GM19397 (cell line): ENCODE measurements at regions not wholly inside any gene's neighbourhood (a gene's known extent, or its start where the extent isn't known, plus 50 kb on each side); places are given as distances from the start of the nearest gene placed in this dataset.
"Not testable (repeated sequence)": the region's sequence is repeated elsewhere in the genome, so short reads cannot be mapped to it uniquely, and the experiment has no call there.

Source experiments
- ATAC-seq: cut with Tn5 transposase; IDR thresholded peaks from one replicate; pipeline ENCODE4 v1.9.1; 2021; ENCODE audit warnings: mild to moderate bottlenecking, moderate library complexity; ENCODE audit not compliant: unreplicated experiment

GRCh38 chr6:78639111-78640110 lies 227.9 kb upstream of the IRAK1BP1 start:
- no peak for ATAC-seq

GRCh38 chr6:78643976-78644375 lies 223.4 kb upstream of the IRAK1BP1 start:
- not testable (repeated sequence) for ATAC-seq

DNA sequence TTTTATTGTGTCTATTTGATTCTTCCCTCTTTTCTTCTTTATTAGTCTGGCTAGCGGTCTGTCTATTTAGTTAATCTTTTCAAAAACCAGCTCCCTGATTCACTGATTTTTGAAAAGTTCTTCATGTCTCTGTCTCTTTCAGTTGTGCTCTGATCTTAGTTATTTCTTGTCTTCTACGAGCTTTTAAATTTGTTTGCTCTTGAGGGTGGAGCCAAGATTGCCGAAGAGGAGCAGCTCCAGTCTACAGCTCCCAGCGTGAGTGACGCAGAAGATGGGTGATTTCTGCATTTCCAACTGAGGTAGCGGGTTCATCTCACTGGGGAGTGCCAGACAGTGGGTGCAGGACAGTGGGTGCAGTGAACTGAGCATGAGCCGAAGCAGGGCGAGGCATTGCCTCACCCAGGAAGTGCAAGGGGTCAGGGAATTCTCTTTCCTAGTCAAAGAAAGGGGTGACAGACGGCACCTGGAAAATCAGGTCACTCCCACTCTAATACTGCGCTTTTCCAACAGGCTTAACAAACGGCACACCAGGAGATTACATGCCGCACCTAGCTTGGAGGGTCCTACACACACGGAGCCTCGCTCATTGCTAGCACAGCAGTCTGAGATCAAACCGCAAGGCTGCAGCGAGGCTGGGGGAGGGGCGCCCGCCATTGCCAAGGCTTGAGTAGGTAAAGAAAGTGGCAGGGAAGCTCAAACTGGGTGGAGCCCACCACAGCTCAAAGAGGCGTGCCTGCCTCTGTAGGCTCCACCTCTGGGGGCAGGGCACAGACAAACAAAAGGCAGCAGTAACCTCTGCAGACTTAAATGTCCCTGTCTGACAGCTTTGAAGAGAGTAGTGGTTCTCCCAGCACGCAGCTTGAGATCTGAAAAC lies 220.6 kb upstream of the IRAK1BP1 start:
- ATAC-seq: not testable (repeated sequence)

- not testable (repeated sequence) for ATAC-seq
These were observed 201.5 kb upstream of the IRAK1BP1 start for GRCh38 chr6:78665819-78666218.

- no peak for ATAC-seq
These were observed 200.6 kb upstream of the IRAK1BP1 start for GRCh38 chr6:78666764-78667163.

- ATAC-seq: no peak
These were observed 197.2 kb upstream of the IRAK1BP1 start for GRCh38 chr6:78670156-78670555.

GRCh38 chr6:78670802-78671201 lies 196.5 kb upstream of the IRAK1BP1 start:
- ATAC-seq: no peak

DNA sequence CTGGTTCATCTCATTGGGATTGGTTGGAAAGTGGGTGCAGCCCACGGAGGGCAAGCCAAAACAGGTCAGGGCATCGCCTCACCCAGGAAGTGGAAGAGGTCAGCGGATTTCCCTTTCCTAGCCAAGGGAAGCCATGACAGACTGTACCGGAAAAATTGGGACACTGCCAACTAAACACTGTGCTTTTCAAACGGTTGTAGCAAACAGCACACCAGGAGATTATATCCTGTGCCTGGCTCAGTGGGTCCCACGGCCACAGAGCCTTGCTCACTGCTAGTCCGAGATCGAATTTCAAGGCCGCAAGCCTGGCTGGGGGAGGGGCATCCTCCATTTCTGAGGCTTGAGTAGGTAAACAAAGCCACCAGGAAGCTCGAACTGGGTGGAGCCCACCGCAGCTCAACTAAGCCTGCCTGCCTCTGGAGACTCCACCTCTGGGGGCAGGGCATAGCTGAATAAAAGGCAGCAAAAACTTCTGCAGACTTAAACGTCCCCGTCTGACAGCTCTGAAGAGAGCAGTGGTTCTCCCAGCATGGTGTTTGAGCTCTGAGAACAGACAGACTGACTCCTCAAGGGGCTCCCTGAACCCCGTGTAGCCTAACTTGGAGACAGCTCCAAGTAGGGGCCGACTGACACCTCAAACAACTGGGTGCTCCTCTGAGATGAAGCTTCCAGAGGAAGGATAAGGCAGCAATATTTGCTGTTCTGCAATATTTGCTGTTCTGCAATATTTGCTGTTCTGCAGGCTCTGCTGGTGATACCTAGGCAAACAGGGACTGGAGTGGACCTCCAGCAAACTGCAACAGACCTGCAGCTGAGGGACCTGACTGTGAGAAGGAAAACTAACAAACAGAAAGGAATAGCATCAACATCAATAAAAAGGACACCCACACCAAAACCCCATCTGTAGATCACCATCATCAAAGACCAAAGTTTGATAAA lies 191.0 kb upstream of the IRAK1BP1 start:
- not testable (repeated sequence) for ATAC-seq

DNA sequence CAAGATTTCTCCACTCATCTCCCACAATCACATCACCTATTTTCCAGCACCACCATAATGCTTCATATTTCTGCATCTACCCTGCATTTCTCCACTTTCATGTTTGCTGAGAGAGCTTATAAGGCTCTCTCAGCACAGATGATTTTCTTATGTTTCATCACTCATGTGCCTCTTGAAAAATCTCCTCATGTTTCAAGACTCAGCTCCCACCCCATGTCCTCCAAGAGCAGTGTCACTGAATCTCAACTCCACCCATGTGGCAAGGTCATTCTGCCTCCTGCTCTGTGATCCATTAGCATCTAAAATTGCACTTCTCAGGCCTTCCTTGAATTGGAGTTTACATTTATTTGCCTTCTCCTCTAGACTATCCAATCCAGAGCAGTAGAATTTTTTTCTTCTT lies 178.7 kb upstream of the IRAK1BP1 start:
- no peak for ATAC-seq

DNA sequence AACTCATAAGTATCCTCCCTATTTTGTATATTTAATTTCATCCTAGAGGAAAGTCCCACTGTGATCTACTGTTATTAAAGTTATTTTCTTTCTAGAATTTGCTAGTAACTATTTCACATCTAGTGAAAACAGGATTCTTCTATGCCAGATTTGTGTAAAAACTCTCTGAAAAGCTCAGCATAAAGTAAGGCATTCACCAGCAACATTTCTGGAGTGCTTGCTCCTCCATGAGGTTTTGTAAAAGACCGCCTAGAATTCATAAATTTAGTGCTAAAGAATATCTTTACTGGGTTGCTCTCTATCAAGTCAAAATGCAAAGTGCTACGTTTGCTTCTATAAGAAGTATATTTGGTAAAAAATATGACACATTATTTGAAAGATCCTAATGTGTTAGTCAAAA lies 173.5 kb upstream of the IRAK1BP1 start:
- ATAC-seq: no peak

DNA sequence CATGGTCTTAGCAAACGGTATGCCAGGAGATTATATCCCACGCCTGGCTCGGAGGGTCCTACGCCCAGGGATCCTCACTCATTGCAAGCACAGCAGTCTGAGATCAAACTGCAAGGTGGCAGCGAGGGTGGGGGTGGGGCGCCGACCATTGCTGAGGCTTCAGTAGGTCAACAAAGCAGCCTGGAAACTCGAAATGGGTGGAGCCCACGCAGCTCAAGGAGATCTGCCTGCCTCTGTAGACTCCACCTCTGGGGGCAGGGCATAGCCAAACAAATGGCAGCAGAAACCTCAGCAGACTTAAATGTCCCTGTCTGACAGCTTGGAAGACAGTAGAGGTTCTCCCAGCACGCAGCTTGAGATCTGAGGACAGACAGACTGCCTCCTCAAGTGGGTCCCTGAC lies 172.7 kb upstream of the IRAK1BP1 start:
- not testable (repeated sequence) for ATAC-seq

- no peak for ATAC-seq
These were observed 166.4 kb upstream of the IRAK1BP1 start for GRCh38 chr6:78700991-78701390.

DNA sequence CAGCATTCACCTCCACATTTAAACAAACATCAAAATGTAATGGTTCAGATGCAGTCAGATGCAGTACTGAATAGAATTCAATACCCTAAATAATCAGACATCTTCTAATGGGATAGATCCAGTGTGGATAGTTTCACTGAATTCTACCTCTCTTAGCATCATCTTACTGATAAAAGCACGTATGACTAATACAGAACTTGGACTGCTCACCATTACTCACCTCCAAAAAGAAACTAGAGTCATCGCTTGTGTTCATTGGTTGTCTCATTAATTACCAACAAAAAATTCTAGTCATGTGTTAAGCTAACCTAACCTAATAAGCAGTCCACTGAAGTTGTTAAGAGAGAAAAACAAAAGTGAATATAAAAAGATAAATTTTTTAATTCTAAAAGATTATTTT lies 165.9 kb upstream of the IRAK1BP1 start:
- ATAC-seq: no peak

DNA sequence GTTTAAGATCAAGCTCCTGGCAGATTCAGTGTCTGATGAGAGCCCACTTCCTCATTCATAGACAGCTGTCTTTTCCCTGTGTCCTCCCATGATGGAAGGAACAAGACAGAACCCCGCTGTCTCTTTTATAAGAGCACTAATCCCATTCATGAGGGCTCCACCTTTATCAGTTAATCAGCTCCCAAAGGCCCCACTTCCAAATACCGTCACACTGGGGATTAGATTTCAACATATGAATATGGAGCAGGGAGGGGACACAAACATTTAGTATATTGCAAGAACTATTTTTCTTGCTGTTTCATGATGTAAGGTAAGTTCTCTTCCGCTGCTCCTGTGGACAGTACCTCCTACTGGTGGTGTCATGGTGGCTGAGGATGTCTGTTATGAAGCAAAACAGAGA lies 158.3 kb upstream of the IRAK1BP1 start:
- no peak for ATAC-seq

DNA sequence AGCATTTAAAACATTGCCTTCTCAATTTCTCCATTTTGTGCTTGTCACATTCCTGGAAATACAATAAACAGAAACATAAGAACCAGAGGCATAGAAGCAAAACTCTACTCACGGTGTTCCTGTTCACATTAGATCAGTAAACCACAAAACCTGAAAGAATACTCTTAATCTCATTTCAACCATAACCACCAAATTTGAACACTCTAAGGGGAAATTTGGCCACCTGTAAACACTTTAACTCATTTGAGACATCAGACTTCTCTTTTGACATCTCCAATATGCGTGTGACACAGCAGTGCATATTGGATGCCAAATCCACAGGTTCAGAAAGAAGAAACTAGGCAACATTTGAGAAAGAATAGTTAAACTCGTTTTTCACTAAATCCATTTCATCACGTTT lies 153.8 kb upstream of the IRAK1BP1 start:
- no peak for ATAC-seq

GRCh38 chr6:78744144-78744543 lies 123.2 kb upstream of the IRAK1BP1 start:
- ATAC-seq: no peak

GRCh38 chr6:78746457-78746856 lies 120.9 kb upstream of the IRAK1BP1 start:
- ATAC-seq: no peak

- ATAC-seq: no peak
These were observed 118.0 kb upstream of the IRAK1BP1 start for GRCh38 chr6:78749326-78749725.

GRCh38 chr6:78758297-78758798 lies 109.0 kb upstream of the IRAK1BP1 start:
- not testable (repeated sequence) for ATAC-seq

DNA sequence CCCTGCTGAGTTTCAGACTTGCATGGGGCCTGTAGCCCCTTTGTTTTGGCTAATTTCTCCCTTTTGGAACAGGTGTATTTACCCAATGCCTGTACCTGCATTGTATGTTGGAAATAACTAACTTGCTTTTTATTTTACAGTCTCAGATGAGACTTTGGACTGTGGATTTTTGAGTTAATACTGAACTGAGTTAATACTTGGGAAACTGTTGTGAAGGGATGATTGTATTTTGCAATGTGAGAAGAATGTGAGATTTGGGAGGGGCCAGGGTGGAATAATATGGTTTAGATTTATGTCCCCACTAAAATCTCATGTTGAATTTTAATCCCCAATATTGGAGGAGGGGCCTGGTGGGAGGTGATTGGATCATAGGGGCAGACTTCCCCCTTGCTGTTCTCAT lies 99.1 kb upstream of the IRAK1BP1 start:
- no peak for ATAC-seq
